SJSA1 (cell line): ENCODE measurements at regions not wholly inside any gene's neighbourhood (a gene's known extent, or its start where the extent isn't known, plus 50 kb on each side); places are given as distances from the start of the nearest gene placed in this dataset.

Experiments used
- DNase-seq, 2 experiments: peaks; one replicate each; pipeline ENCODE4 v3.0.0-alpha.2; 2015 to 2020; ENCODE audit warnings: low spot score in 2 of 2, low read depth in 1 of 2
- H3K27ac ChIP-seq: fragments of 250-450 bp; sonication (Bioruptor Pico); 2 replicates; pipeline ENCODE4 v1.5.1; 2020; ENCODE audit warnings: mild to moderate bottlenecking, moderate library complexity
- H3K27me3 ChIP-seq: fragments of 250-450 bp; sonication (Bioruptor Pico); replicated peaks from 2 replicates; pipeline ENCODE4 v1.5.1; 2020; ENCODE audit warnings: mild to moderate bottlenecking, moderate library complexity
- H3K36me3 ChIP-seq: fragments of 250-450 bp; sonication (Bioruptor Pico); 2 replicates; pipeline ENCODE4 v1.5.1; 2020; ENCODE audit warnings: mild to moderate bottlenecking
- H3K4me1 ChIP-seq: fragments of 250-450 bp; sonication (Bioruptor Pico); replicated peaks from 2 replicates; pipeline ENCODE4 v1.6.1; 2021; ENCODE audit warnings: mild to moderate bottlenecking
- H3K4me3 ChIP-seq: fragments of 250-450 bp; sonication (Bioruptor Pico); 2 replicates; pipeline ENCODE4 v1.5.1; 2020; ENCODE audit warnings: mild to moderate bottlenecking
- H3K9me3 ChIP-seq: fragments of 250-450 bp; sonication (Bioruptor Pico); replicated peaks from 2 replicates; pipeline ENCODE4 v1.5.1; 2020; ENCODE audit warnings: mild to moderate bottlenecking

DNA sequence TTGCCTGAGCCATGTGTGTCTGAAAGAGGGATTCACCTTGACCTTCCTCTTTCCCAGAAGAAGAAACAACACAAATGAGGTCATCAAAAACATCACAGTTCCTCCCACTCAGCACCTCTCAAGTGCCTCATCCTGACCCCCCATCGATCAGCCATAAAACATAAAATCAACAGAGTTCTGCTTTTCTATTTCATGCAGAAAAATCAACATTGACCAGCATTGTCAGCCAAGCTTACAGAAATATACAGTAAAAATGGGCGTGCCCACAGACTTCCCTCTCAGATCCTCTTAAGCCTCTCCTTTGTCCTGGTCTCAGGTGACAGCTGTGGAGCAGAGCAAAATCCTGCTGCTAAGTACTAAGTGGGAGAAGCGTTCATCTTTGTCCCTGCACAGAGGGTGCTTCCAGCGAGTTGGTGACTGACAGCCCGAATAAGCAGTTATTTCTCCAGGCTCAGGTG is 213.3 kb downstream of the OLFM4 start:
- no peaks in the 10 kb centered on the region for H3K4me1 ChIP-seq
- DNase-seq, result no peak
- no peak overlapping the region for H3K4me3 ChIP-seq
- H3K36me3 ChIP-seq, result no peaks in the 10 kb centered on the region
- no peak overlapping the region for H3K27ac ChIP-seq
- H3K9me3 ChIP-seq, result no peaks in the 10 kb centered on the region
- no peaks in the 10 kb centered on the region for H3K27me3 ChIP-seq

- H3K9me3 ChIP-seq, result no peaks in the 10 kb centered on the region
- H3K27ac ChIP-seq, result no peak overlapping the region
- no peak for DNase-seq
- H3K4me1 ChIP-seq, result no peaks in the 10 kb centered on the region
- H3K4me3 ChIP-seq, result no peak overlapping the region
- H3K36me3 ChIP-seq, result no peaks in the 10 kb centered on the region
- no peaks in the 10 kb centered on the region for H3K27me3 ChIP-seq
Observed at GRCh38 chr13:53249236-53249635, 220.6 kb downstream of the OLFM4 start.

DNA sequence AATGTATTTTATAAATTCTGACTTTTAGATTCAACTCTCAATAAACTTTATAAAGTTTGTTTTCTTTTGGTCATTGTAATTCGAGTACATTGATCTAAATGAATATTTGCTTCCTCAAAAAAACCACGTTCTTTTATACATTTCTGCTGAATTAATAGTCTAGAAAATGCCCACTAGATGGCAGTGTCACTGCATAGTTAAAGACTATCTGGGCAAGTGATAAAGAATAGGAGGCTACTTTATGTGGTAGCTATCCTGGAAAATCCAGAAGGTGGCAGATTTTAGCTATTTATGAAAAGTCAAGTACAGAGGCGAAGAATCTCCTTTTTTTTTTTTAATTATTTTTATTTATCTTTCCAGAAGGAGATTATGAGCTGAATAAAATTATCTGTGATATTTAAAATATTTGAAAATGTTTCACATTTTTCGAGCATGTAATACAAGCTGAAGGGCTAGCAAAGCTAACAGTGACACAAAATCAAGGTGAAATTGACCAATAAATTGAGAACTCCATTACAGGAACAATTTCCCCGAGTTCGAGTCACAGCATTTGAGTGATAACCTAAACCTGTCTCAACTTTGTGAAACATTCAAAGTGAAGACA is 221.8 kb downstream of the OLFM4 start:
- Histone ChIP-seq H3K27ac (no peak overlapping the region), H3K4me3 (no peak overlapping the region), H3K36me3 (no peaks in the 10 kb centered on the region), H3K9me3 (no peaks in the 10 kb centered on the region), H3K4me1 (no peaks in the 10 kb centered on the region), H3K27me3 (no peaks in the 10 kb centered on the region)
- peak in 1 of 2 experiments; percentile 36 for DNase-seq

DNA sequence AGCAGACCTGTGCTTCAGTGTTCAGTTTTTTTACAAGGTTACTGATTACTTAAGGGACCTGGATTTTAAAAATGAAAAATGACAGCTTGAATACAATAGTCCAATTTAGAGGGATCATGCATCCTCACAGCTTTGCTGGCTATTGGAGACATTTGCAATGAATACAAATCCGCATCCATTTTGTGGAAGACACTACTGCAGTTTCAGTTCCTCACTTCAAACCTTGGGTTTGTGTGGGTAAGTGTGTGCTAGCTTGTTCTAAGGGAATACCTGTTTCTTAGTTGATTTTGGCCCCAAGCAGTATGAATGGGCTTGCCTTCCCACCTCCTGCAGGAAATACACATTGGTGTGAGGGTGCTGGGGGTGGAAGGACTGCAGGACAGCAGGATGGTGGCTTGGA is 222.4 kb downstream of the OLFM4 start:
- Histone ChIP-seq H3K27me3 (no peaks in the 10 kb centered on the region), H3K9me3 (no peaks in the 10 kb centered on the region), H3K4me1 (no peaks in the 10 kb centered on the region), H3K36me3 (no peaks in the 10 kb centered on the region), H3K4me3 (no peak overlapping the region), H3K27ac (no peak overlapping the region)
- no peak for DNase-seq

- no peak for DNase-seq
- no peaks in the 10 kb centered on the region for H3K36me3 ChIP-seq
- H3K4me1 ChIP-seq, result no peaks in the 10 kb centered on the region
- H3K27ac ChIP-seq, result no peak overlapping the region
- no peak overlapping the region for H3K4me3 ChIP-seq
- H3K9me3 ChIP-seq, result no peaks in the 10 kb centered on the region
- no peaks in the 10 kb centered on the region for H3K27me3 ChIP-seq
Observed at GRCh38 chr13:53254500-53254899, 225.9 kb downstream of the OLFM4 start.

DNA sequence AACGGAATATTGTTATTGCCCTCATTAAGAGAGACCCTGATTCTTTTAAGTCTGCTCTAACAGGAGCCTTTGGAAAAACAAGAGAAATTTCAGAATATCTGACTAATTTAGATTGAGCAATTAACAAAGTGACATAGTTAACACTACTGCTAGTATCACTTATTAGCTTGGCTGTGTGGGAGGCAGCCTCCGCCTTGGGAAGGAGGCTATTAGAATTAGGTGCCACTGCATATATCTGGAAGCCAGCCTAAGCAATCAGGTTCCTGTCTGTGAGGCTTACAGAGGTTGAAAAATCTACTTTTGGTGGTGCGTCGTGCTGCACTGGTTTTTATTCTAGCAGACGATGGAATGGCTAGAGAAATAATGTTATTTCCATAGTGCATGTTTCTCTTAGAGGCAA is 227.2 kb downstream of the OLFM4 start:
- no peaks in the 10 kb centered on the region for H3K9me3 ChIP-seq
- H3K27me3 ChIP-seq, result no peaks in the 10 kb centered on the region
- no peak for DNase-seq
- no peak overlapping the region for H3K27ac ChIP-seq
- no peaks in the 10 kb centered on the region for H3K36me3 ChIP-seq
- H3K4me3 ChIP-seq, result no peak overlapping the region
- no peaks in the 10 kb centered on the region for H3K4me1 ChIP-seq

- H3K4me3 ChIP-seq, result no peak overlapping the region
- DNase-seq, result no peak
- no peaks in the 10 kb centered on the region for H3K36me3 ChIP-seq
- H3K4me1 ChIP-seq, result no peaks in the 10 kb centered on the region
- no peaks in the 10 kb centered on the region for H3K9me3 ChIP-seq
- H3K27ac ChIP-seq, result no peak overlapping the region
- H3K27me3 ChIP-seq, result no peaks in the 10 kb centered on the region
Observed at GRCh38 chr13:53260594-53260993, 232.0 kb downstream of the OLFM4 start.

- Histone ChIP-seq H3K4me3 (no peak overlapping the region), H3K4me1 (no peaks in the 10 kb centered on the region), H3K27ac (no peak overlapping the region), H3K36me3 (no peaks in the 10 kb centered on the region), H3K9me3 (no peaks in the 10 kb centered on the region), H3K27me3 (no peaks in the 10 kb centered on the region)
- DNase-seq, result no peak
Observed at GRCh38 chr13:53264751-53265385, 236.3 kb downstream of the OLFM4 start.

DNA sequence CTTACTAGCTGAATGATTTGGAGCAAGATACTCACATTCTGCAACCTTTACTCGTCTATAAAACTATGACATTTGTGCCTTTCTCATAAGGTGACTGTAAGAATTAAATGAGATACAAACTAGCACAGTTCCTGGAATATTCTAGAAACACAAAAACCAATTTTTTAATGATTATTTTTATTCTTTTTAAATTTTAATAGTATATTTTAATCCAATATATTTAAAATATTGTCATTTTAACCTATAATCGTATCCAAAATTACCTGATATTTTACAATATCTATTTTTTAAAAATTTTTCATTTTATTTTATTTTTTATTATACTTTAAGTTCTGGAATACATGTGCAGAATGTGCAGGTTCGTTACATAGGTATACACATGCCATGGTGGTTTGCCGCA is 238.1 kb downstream of the OLFM4 start:
- H3K9me3 ChIP-seq, result no peaks in the 10 kb centered on the region
- no peak for DNase-seq
- H3K4me1 ChIP-seq, result no peaks in the 10 kb centered on the region
- no peaks in the 10 kb centered on the region for H3K36me3 ChIP-seq
- H3K4me3 ChIP-seq, result no peak overlapping the region
- no peaks in the 10 kb centered on the region for H3K27me3 ChIP-seq
- H3K27ac ChIP-seq, result no peak overlapping the region

DNA sequence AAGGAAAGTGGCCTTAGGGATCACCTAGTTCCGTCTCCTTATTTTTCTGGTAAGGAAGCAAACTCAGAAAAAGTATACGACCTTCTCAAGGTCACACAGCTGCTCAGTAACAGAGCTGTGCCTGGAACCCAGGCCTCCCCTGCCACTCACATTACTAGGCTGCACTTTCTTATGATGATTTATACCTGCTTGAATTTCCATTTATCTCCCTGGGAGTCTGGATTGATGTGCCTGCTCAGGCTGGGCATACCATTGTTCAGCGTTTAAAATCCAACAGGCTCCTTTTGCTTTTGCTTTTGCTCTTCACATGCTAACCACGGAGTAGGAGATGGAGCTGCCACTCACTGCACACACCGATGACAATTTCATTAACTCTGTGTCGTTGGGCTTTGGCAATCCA is 241.0 kb downstream of the OLFM4 start:
- H3K4me3 ChIP-seq, result no peak overlapping the region
- no peak overlapping the region for H3K27ac ChIP-seq
- H3K9me3 ChIP-seq, result no peaks in the 10 kb centered on the region
- no peaks in the 10 kb centered on the region for H3K36me3 ChIP-seq
- no peaks in the 10 kb centered on the region for H3K4me1 ChIP-seq
- no peak for DNase-seq
- H3K27me3 ChIP-seq, result no peaks in the 10 kb centered on the region

- Histone ChIP-seq H3K9me3 (no peaks in the 10 kb centered on the region), H3K27me3 (no peaks in the 10 kb centered on the region), H3K36me3 (no peaks in the 10 kb centered on the region), H3K4me1 (no peaks in the 10 kb centered on the region), H3K4me3 (no peak overlapping the region), H3K27ac (no peak overlapping the region)
- no peak for DNase-seq
Observed at GRCh38 chr13:53272873-53273272, 244.3 kb downstream of the OLFM4 start.

DNA sequence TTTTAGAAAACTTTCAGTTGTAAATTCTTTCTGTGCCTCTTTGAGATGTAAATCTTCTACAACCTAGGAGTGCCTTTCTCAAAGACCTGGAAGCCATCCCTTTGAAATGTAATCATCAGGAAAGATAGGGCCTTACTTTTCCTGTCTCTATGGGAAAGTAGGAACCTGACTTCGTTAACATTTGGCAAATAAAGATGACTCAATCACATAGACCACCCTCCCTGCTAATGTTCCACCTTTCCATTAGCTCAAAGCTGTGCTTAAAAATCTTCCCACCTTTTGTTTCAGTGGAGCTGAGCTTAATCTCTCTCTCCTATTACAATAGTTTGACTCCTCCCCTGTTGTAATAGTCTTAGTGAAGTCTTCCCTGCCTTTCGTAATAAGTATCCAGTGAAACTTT is 247.7 kb downstream of the OLFM4 start:
- Histone ChIP-seq H3K9me3 (no peaks in the 10 kb centered on the region), H3K36me3 (no peaks in the 10 kb centered on the region), H3K27ac (no peak overlapping the region), H3K27me3 (no peaks in the 10 kb centered on the region), H3K4me3 (no peak overlapping the region), H3K4me1 (no peaks in the 10 kb centered on the region)
- no peak for DNase-seq

GRCh38 chr13:53281677-53282076 is 253.1 kb downstream of the OLFM4 start:
- Histone ChIP-seq H3K4me1 (no peaks in the 10 kb centered on the region), H3K36me3 (no peaks in the 10 kb centered on the region), H3K9me3 (no peaks in the 10 kb centered on the region), H3K27me3 (no peaks in the 10 kb centered on the region), H3K4me3 (no peak overlapping the region), H3K27ac (no peak overlapping the region)
- DNase-seq, result no peak

DNA sequence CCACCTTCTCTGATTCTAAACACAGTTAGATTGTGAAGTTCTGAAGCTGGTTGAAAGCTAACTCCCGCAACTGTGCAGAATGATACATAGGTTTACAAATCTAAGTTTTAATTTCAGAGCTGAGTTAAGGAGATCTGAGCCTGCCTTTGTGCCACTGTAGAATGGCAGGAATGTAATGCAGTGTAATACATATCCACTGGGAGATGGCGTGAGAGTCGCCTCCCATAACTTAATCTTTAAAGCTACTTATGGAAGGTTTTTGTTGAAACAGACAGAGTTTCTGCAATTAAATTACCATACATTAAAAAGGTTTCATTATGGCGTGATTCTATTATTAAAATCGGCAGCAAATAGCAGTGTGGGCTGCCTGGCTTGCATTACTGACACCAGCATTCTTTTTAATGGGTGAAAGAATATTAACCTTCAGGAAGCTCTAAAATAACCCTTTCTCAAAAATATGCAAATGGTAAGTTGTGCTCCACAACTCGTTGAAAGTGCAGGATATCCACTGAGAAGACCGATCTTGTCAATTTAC is 257.4 kb downstream of the OLFM4 start:
- H3K4me3 ChIP-seq, result no peak overlapping the region

GRCh38 chr13:53298396-53298795 is 269.8 kb downstream of the OLFM4 start:
- H3K36me3 ChIP-seq, result no peaks in the 10 kb centered on the region

More for the DNA sequence above, 257.4 kb downstream of the OLFM4 start:
- H3K27ac ChIP-seq, result no peak overlapping the region
- H3K27me3 ChIP-seq, result no peaks in the 10 kb centered on the region
- no peak for DNase-seq
- H3K9me3 ChIP-seq, result no peaks in the 10 kb centered on the region
- no peaks in the 10 kb centered on the region for H3K4me1 ChIP-seq
- H3K36me3 ChIP-seq, result no peaks in the 10 kb centered on the region

More at GRCh38 chr13:53298396-53298795, 269.8 kb downstream of the OLFM4 start:
- no peaks in the 10 kb centered on the region for H3K9me3 ChIP-seq
- no peaks in the 10 kb centered on the region for H3K4me1 ChIP-seq
- no peak overlapping the region for H3K4me3 ChIP-seq
- no peak overlapping the region for H3K27ac ChIP-seq
- DNase-seq, result no peak
- no peaks in the 10 kb centered on the region for H3K27me3 ChIP-seq
